ENCODE measurements at regions not wholly inside any gene's neighbourhood (a gene's known extent, or its start where the extent isn't known, plus 50 kb on each side); places are given as distances from the start of the nearest gene placed in this dataset.

GRCh38 chr5:163190784-163191183, 246.6 kb upstream of the CCNG1 start:
- Histone ChIP-seq H3K4me1 (ENCODE audit: control insufficient read depth, insufficient read depth, low read length) (no peaks in the 10 kb centered on the region), H3K27me3 (ENCODE audit: control insufficient read depth, insufficient read depth, low read length) (no peaks in the 10 kb centered on the region), H3K9me3 (ENCODE audit: control insufficient read depth, insufficient read depth, low read length) (peaks cover 4% of the 10 kb centered on the region), H3K4me3 (ENCODE audit: low read length) (no peak overlapping the region), H3K36me3 (ENCODE audit: control insufficient read depth, insufficient read depth, low read length) (no peaks in the 10 kb centered on the region), H3K27ac (ENCODE audit: low read length) (no peak overlapping the region)
- Mint-ChIP-seq H3K4me3 (no peak overlapping the region), H3K4me1 (no peaks in the 10 kb centered on the region), H3K9me3 (peaks cover 10% of the 10 kb centered on the region in 2 donors), H3K36me3 (peaks cover 7% of the 10 kb centered on the region), H3K27ac (no peak overlapping the region), H3K27me3 (ENCODE audit: low read depth in 2 of 2) (no peaks in the 10 kb centered on the region)
- no peak for DNase-seq
- no peak for ATAC-seq
- intact Hi-C loops (cut with micrococcal nuclease): no loop called here
- no CpG with 5 or more reads among the region's 1 CpG for WGBS (ENCODE audit: insufficient coverage)
- no peak for TF ChIP-seq CTCF (IDR thresholded peaks at IDR 0.05)

DNA sequence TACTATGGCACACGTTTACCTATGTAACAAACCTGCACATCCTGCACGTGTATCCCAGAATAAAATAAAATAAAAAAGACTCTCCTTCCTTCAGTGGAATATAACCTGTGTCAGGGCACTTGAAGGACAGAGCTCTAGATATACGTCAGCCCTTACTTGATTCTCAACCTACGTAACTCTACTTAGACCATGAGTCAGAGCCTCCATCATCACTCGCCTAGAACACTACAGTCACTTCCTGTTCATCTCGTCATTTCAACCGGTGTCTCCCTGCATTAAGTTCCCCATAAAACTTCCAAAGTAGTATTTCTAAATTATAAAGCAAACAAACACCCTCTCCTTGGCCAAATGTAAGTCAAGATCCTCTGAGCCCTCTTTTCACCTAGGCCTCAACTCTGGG, 243.5 kb upstream of the CCNG1 start:
- Mint-ChIP-seq H3K9me3 (peaks cover 12 to 14% of the 10 kb centered on the region in 2 donors), H3K4me3 (no peak overlapping the region), H3K4me1 (no peaks in the 10 kb centered on the region), H3K27ac (no peak overlapping the region), H3K36me3 (peaks cover 7% of the 10 kb centered on the region), H3K27me3 (ENCODE audit: low read depth in 2 of 2) (no peaks in the 10 kb centered on the region)
- ATAC-seq (no peak), DNase-seq (no peak)
- H3K4me1 ChIP-seq (ENCODE audit: control insufficient read depth, insufficient read depth, low read length): no peaks in the 10 kb centered on the region
- no peak for TF ChIP-seq CTCF (IDR thresholded peaks at IDR 0.05)
- no peak overlapping the region for H3K4me3 ChIP-seq (ENCODE audit: low read length)
- H3K36me3 ChIP-seq (ENCODE audit: control insufficient read depth, insufficient read depth, low read length): no peaks in the 10 kb centered on the region
- peaks cover 2% of the 10 kb centered on the region for H3K9me3 ChIP-seq (ENCODE audit: control insufficient read depth, insufficient read depth, low read length)
- no peak overlapping the region for H3K27ac ChIP-seq (ENCODE audit: low read length)
- H3K27me3 ChIP-seq (ENCODE audit: control insufficient read depth, insufficient read depth, low read length): no peaks in the 10 kb centered on the region
- intact Hi-C loops (cut with micrococcal nuclease): no loop called here
- WGBS (ENCODE audit: insufficient coverage): 89% methylated on average over 7 of the region's 7 CpGs

DNA sequence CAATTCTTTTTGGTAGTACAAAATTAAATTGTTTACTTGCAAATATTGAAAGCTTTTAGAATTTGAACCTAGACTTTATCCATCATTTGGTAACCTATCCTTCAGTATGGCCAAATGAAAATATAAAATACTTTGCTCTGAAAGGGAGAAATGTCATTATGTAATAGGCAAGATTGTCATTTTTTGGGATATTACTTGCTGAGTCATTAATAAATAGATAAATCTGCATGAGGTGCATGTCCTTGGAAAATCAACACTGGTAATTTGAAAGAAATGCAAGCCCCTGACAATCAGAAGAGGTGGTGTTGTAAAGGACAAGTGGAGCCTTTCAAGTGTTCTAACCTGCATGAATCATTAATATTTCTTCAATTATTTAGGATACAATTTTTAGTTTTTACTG, 231.8 kb upstream of the CCNG1 start:
- Mint-ChIP-seq H3K4me3 (no peak overlapping the region), H3K4me1 (no peaks in the 10 kb centered on the region), H3K27ac (no peak overlapping the region), H3K36me3 (peaks cover 7% of the 10 kb centered on the region), H3K27me3 (ENCODE audit: low read depth in 2 of 2) (no peaks in the 10 kb centered on the region), H3K9me3 (peaks cover 13 to 27% of the 10 kb centered on the region in 2 donors)
- H3K4me1 ChIP-seq (ENCODE audit: control insufficient read depth, insufficient read depth, low read length): no peaks in the 10 kb centered on the region
- no peaks in the 10 kb centered on the region for H3K27me3 ChIP-seq (ENCODE audit: control insufficient read depth, insufficient read depth, low read length)
- no peak for TF ChIP-seq CTCF (IDR thresholded peaks at IDR 0.05)
- no peaks in the 10 kb centered on the region for H3K36me3 ChIP-seq (ENCODE audit: control insufficient read depth, insufficient read depth, low read length)
- intact Hi-C loops (cut with micrococcal nuclease): no loop called here
- no peak for DNase-seq
- no peak overlapping the region for H3K4me3 ChIP-seq (ENCODE audit: low read length)
- ATAC-seq: no peak
- peaks cover under 1% of the 10 kb centered on the region for H3K9me3 ChIP-seq (ENCODE audit: control insufficient read depth, insufficient read depth, low read length)
- H3K27ac ChIP-seq (ENCODE audit: low read length): no peak overlapping the region

DNA sequence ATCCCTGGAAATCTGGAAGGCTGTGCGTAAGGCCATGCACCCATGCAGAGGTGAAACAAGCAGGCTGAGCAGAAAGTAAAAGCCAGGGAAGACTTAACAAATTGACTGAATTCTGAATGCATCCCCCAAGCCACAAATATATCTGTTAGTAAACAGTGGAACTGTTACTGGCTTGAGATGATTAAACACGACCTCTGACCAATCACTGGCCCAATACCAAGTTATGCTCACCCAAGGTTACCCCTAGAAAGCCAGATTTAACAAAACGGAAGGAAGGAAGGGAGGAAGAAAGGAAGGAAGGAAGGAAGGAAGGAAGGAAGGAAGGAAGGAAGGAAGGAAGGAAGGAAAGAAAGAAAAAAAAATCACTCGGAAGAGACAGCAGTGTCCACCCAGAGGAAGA, 215.8 kb upstream of the CCNG1 start:
- Mint-ChIP-seq H3K4me1 (no peaks in the 10 kb centered on the region), H3K27me3 (ENCODE audit: low read depth in 2 of 2) (no peaks in the 10 kb centered on the region), H3K27ac (no peak overlapping the region), H3K4me3 (no peak overlapping the region), H3K9me3 (peaks cover 2 to 9% of the 10 kb centered on the region in 2 donors), H3K36me3 (no peaks in the 10 kb centered on the region)
- Histone ChIP-seq H3K27me3 (ENCODE audit: control insufficient read depth, insufficient read depth, low read length) (no peaks in the 10 kb centered on the region), H3K36me3 (ENCODE audit: control insufficient read depth, insufficient read depth, low read length) (no peaks in the 10 kb centered on the region), H3K9me3 (ENCODE audit: control insufficient read depth, insufficient read depth, low read length) (no peaks in the 10 kb centered on the region), H3K27ac (ENCODE audit: low read length) (no peak overlapping the region), H3K4me1 (ENCODE audit: control insufficient read depth, insufficient read depth, low read length) (no peaks in the 10 kb centered on the region), H3K4me3 (ENCODE audit: low read length) (no peak overlapping the region)
- intact Hi-C loops (cut with micrococcal nuclease): no loop called here
- 64% methylated on average over 3 of the region's 4 CpGs for WGBS (ENCODE audit: insufficient coverage)
- ATAC-seq (no peak), DNase-seq (no peak)
- TF ChIP-seq CTCF (IDR thresholded peaks at IDR 0.05): no peak

All from natural killer cell (primary cell).